ENCODE measurements at regions not wholly inside any gene's neighbourhood (a gene's known extent, or its start where the extent isn't known, plus 50 kb on each side); places are given as distances from the start of the nearest gene placed in this dataset.
"Not testable (repeated sequence)": the region's sequence is repeated elsewhere in the genome, so short reads cannot be mapped to it uniquely, and the experiment has no call there.

DNA sequence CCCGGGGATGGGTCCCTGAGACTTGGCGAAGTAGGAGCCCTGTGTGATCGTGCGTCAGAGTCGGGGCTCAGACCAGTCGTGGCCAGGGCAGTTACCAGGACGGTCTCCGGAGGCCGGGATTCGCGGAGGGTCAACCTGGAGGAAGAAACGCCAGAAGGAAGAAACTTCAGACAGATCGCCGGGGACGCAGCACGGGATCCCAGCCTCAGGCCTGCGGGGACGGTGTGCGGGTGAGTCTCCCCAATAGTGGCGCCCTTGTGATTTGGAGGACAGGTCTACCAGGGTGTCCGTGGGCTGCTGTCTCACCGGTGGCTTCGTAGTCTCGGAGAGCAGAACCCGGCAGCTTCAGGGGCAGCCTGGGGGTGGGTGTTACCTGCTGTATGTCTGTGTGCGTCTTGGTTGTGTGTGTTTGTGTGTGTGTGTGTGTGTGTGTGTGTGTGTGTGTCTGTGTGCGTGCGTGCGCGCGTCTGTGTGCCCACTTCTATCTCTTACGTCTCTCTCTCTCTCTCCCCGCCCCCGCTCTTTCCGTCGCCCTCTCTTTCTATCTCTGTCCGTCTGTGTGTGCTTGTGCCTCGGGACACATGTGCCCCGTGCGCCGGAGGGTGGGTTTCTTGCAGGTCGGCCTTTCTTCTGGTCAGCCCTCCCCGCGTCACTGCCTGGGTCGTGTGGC lies 1406.4 kb upstream of the PCDH10 start:
- H3F3A ChIP-seq (ENCODE audit: insufficient read depth); H2AFZ ChIP-seq; H3K9me3 ChIP-seq (ENCODE audit: low read depth); DNase-seq; H3K36me3 ChIP-seq (ENCODE audit: low read depth); H4K20me1 ChIP-seq (ENCODE audit: insufficient read depth); H3K4me3 ChIP-seq; H3K79me2 ChIP-seq (ENCODE audit: insufficient read depth); H3K4me2 ChIP-seq (ENCODE audit: unreplicated experiment); H3K27ac ChIP-seq; H3K9me2 ChIP-seq (ENCODE audit: insufficient read depth); H3K4me1 ChIP-seq (ENCODE audit: insufficient read depth); H3K27me3 ChIP-seq (replicated peaks; ENCODE audit: insufficient read depth); in situ Hi-C loops (cut with MboI); H3K9ac ChIP-seq: not testable (repeated sequence)
- WGBS, 2 experiments (ENCODE audit: low coverage in 1 of 2, low lambda C conversion rate in 2 of 2, missing lambda C conversion rate in 2 of 2): 87 to 93% methylated on average over 35 to 36 of the region's 45 CpGs

DNA sequence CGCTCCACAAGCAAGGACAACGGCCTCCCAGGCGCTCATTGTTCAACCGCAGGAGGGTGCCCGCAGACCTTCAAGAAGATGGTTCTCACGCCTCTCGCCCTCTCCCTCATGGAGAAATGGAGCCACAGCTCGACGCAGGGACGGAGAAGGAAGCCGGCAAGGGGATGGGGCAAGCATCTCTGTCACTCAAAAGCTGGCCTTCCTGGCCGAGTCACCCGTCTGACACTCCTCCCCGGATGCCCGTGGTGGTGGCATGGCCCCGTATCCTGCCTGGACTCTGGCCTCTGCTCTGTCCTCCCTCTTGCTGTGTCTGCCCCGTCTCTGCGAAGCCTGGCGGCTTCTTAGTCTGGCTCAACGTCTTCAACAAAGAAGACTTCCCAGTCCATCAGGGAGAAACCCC lies 1405.7 kb upstream of the PCDH10 start:
- DNase-seq; H3K79me2 ChIP-seq (ENCODE audit: insufficient read depth); H3K27ac ChIP-seq; H3K9ac ChIP-seq; H3K4me3 ChIP-seq; H2AFZ ChIP-seq; H3K36me3 ChIP-seq (ENCODE audit: low read depth); H3K27me3 ChIP-seq (replicated peaks; ENCODE audit: insufficient read depth); H3K4me2 ChIP-seq (ENCODE audit: unreplicated experiment); H3K9me2 ChIP-seq (ENCODE audit: insufficient read depth); H3F3A ChIP-seq (ENCODE audit: insufficient read depth); in situ Hi-C loops (cut with MboI); H4K20me1 ChIP-seq (ENCODE audit: insufficient read depth); H3K4me1 ChIP-seq (ENCODE audit: insufficient read depth); H3K9me3 ChIP-seq (ENCODE audit: low read depth): not testable (repeated sequence)
- whole genome bisulfite sequencing, 2 experiments (ENCODE audit: low coverage in 1 of 2, low lambda C conversion rate in 2 of 2, missing lambda C conversion rate in 2 of 2): 77 to 78% methylated on average over 13 to 14 of the region's 20 CpGs

DNA sequence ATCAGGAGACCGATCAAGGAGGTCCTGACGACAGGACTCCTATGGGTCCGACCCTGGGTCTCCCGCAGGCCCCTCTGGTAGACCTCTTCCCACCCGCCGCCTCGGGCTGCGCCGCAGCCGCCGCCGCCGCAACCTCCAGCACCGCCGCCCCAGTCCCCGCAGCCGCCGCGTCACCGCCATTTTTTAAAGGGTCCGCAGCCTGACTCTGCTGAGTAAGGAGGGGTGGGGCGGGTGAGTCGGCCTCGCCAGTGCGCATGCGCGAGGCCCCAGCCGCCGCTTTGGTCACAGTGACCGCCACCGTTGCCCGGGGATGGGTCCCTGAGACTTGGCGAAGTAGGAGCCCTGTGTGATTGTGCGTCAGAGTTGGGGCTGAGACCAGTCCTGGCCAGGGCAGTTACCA lies 1401.9 kb upstream of the PCDH10 start:
- 92% methylated on average over 9 to 20 of the region's 34 CpGs for whole genome bisulfite sequencing, 2 experiments (ENCODE audit: low coverage in 1 of 2, low lambda C conversion rate in 2 of 2, missing lambda C conversion rate in 2 of 2)
- in situ Hi-C loops (cut with MboI); H3K27me3 ChIP-seq (replicated peaks; ENCODE audit: insufficient read depth): not testable (repeated sequence)

DNA sequence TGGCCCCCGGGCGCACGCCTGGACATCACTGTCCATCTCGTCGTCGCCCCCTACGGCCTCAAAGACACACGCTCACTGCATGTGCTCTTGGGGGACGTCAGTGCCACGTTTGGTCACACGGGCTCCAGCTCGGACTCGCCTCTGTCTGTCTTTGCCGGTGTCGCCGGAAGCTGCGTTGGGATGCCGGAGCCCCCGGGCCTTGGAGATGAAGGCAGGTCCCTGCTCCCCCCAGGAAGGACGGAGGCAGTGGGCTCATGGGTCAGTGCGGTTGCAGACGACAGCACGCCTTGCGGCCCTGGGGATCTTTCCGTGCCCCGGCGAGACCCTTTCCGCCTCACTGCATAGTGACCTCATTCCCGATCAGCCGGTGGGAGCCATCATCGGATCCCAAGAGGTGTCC lies 1399.9 kb upstream of the PCDH10 start:
- WGBS, 2 experiments (ENCODE audit: low coverage in 1 of 2, low lambda C conversion rate in 2 of 2, missing lambda C conversion rate in 2 of 2): 81% methylated on average over 12 of the region's 31 CpGs; no CpG with 5 or more reads in 1 of the 2 experiments
- H3K9me3 ChIP-seq (ENCODE audit: low read depth); H4K20me1 ChIP-seq (ENCODE audit: insufficient read depth); H2AFZ ChIP-seq; H3K4me2 ChIP-seq (ENCODE audit: unreplicated experiment); H3K27me3 ChIP-seq (replicated peaks; ENCODE audit: insufficient read depth); H3K9ac ChIP-seq; H3K27ac ChIP-seq; H3K79me2 ChIP-seq (ENCODE audit: insufficient read depth); H3F3A ChIP-seq (ENCODE audit: insufficient read depth); H3K4me1 ChIP-seq (ENCODE audit: insufficient read depth); DNase-seq; H3K36me3 ChIP-seq (ENCODE audit: low read depth); H3K9me2 ChIP-seq (ENCODE audit: insufficient read depth); H3K4me3 ChIP-seq; in situ Hi-C loops (cut with MboI): not testable (repeated sequence)

More for the DNA sequence above, 1401.9 kb upstream of the PCDH10 start:
- not testable (repeated sequence) for H3F3A ChIP-seq (ENCODE audit: insufficient read depth); H4K20me1 ChIP-seq (ENCODE audit: insufficient read depth); H3K4me3 ChIP-seq; H3K4me1 ChIP-seq (ENCODE audit: insufficient read depth); H3K9ac ChIP-seq; H3K79me2 ChIP-seq (ENCODE audit: insufficient read depth); DNase-seq; H3K27ac ChIP-seq; H3K36me3 ChIP-seq (ENCODE audit: low read depth); H2AFZ ChIP-seq; H3K9me3 ChIP-seq (ENCODE audit: low read depth); H3K4me2 ChIP-seq (ENCODE audit: unreplicated experiment); H3K9me2 ChIP-seq (ENCODE audit: insufficient read depth)

DNA sequence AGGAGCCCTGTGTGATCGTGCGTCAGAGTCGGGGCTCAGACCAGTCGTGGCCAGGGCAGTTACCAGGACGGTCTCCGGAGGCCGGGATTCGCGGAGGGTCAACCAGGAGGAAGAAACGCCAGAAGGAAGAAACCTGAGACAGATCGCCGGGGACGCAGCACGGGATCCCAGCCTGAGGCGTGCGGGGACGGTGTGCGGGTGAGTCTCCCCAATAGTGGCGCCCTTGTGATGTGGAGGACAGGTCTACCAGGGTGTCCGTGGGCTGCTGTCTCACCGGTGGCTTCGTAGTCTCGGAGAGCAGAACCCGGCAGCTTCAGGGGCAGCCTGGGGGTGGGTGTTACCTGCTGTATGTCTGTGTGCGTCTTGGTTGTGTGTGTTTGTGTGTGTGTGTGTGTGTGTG lies 1399.1 kb upstream of the PCDH10 start:
- H3K4me3 ChIP-seq; H3K36me3 ChIP-seq (ENCODE audit: low read depth); H3F3A ChIP-seq (ENCODE audit: insufficient read depth); H2AFZ ChIP-seq; H3K27me3 ChIP-seq (replicated peaks; ENCODE audit: insufficient read depth); H3K9me2 ChIP-seq (ENCODE audit: insufficient read depth); H3K4me1 ChIP-seq (ENCODE audit: insufficient read depth); H3K27ac ChIP-seq; H4K20me1 ChIP-seq (ENCODE audit: insufficient read depth); H3K9me3 ChIP-seq (ENCODE audit: low read depth); in situ Hi-C loops (cut with MboI); H3K4me2 ChIP-seq (ENCODE audit: unreplicated experiment); H3K79me2 ChIP-seq (ENCODE audit: insufficient read depth); H3K9ac ChIP-seq: not testable (repeated sequence)
- peak; percentile 1 for DNase-seq
- WGBS, 2 experiments (ENCODE audit: low coverage in 1 of 2, low lambda C conversion rate in 2 of 2, missing lambda C conversion rate in 2 of 2): 81 to 87% methylated on average over 20 to 21 of the region's 25 CpGs

DNA sequence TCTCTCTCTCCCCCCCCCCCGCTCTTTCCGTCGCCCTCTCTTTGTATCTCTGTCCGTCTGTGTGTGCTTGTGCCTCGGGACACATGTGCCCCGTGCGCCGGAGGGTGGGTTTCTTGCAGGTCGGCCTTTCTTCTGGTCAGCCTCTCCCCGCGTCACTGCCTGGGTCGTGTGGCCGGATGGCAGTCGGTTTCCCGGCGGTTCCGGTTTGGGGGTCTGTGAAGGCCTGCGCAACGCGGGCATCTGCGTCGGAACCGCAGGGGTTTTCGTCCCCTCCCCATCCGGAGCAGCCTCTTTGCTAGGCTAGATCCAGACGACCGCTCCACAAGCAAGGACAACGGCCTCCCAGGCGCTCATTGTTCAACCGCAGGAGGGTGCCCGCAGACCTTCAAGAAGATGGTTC lies 1398.6 kb upstream of the PCDH10 start:
- H3K79me2 ChIP-seq (ENCODE audit: insufficient read depth); H3K4me2 ChIP-seq (ENCODE audit: unreplicated experiment); H3K9me3 ChIP-seq (ENCODE audit: low read depth); H3K27ac ChIP-seq; H3K4me3 ChIP-seq; H2AFZ ChIP-seq; H3K4me1 ChIP-seq (ENCODE audit: insufficient read depth); H3K9me2 ChIP-seq (ENCODE audit: insufficient read depth); H3F3A ChIP-seq (ENCODE audit: insufficient read depth); H3K36me3 ChIP-seq (ENCODE audit: low read depth); in situ Hi-C loops (cut with MboI); H3K9ac ChIP-seq; DNase-seq; H3K27me3 ChIP-seq (replicated peaks; ENCODE audit: insufficient read depth); H4K20me1 ChIP-seq (ENCODE audit: insufficient read depth): not testable (repeated sequence)
- 86 to 87% methylated on average over 27 to 31 of the region's 31 CpGs for WGBS, 2 experiments (ENCODE audit: low coverage in 1 of 2, low lambda C conversion rate in 2 of 2, missing lambda C conversion rate in 2 of 2)

DNA sequence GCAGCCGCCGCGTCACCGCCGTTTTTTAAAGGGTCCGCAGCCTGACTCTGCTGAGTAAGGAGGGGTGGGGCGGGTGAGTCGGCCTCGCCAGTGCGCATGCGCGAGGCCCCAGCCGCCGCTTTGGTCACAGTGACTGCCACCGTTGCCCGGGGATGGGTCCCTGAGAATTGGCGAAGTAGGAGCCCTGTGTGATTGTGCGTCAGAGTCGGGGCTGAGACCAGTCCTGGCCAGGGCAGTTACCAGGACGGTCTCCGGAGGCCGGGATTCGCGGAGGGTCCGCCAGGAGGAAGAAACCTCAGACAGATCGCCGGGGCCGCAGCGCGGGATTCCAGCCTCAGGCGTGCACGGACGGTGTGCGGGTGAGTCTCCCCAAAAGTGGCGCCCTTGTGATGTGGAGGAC lies 1386.9 kb upstream of the PCDH10 start:
- H3K4me3 ChIP-seq; H3K4me2 ChIP-seq (ENCODE audit: unreplicated experiment); H3K9me3 ChIP-seq (ENCODE audit: low read depth); H3K36me3 ChIP-seq (ENCODE audit: low read depth); in situ Hi-C loops (cut with MboI); H3K4me1 ChIP-seq (ENCODE audit: insufficient read depth); H4K20me1 ChIP-seq (ENCODE audit: insufficient read depth); H3K79me2 ChIP-seq (ENCODE audit: insufficient read depth); H3K27ac ChIP-seq; H3K27me3 ChIP-seq (replicated peaks; ENCODE audit: insufficient read depth); H2AFZ ChIP-seq; DNase-seq; H3F3A ChIP-seq (ENCODE audit: insufficient read depth); H3K9ac ChIP-seq; H3K9me2 ChIP-seq (ENCODE audit: insufficient read depth): not testable (repeated sequence)
- WGBS, 2 experiments (ENCODE audit: low coverage in 1 of 2, low lambda C conversion rate in 2 of 2, missing lambda C conversion rate in 2 of 2): no CpG with 5 or more reads among the region's 35 CpGs

All from GM23248 (cell line).